Common myeloid progenitor, CD34-positive (primary cell): ENCODE measurements at regions not wholly inside any gene's neighbourhood (a gene's known extent, or its start where the extent isn't known, plus 50 kb on each side); places are given as distances from the start of the nearest gene placed in this dataset.
"Not testable (repeated sequence)": the region's sequence is repeated elsewhere in the genome, so short reads cannot be mapped to it uniquely, and the experiment has no call there.

Experiments
- CTCF ChIA-PET: fragments of 350-600 bp; sonication (Branson Sonifier 250); formaldehyde crosslinking; loops from one replicate; lab custom pipeline; 2021; ENCODE audit warnings: antibody characterized with exemption; lab: Charles Lee
- POLR2A ChIA-PET: fragments of 350-600 bp; sonication (Branson Sonifier 250); formaldehyde crosslinking; loops from one replicate; lab custom pipeline; 2021; ENCODE audit warnings: antibody characterized with exemption; lab: Charles Lee
- DNase-seq, 3 donors: peaks; one replicate each; pipeline versions ENCODE4 v3.0.0 to v3.0.0-alpha.2; 2013
- H3K27ac ChIP-seq, 2 experiments: 1 replicate in 1 of 2; 2 replicates in 1 of 2; pipeline ENCODE4 v1.7.0; 2013; ENCODE audit warnings: inconsistent platforms in 2 of 2, low read length in 2 of 2, mild to moderate bottlenecking in 2 of 2, low read depth in 1 of 2, moderate library complexity in 1 of 2; ENCODE audit not compliant: severe bottlenecking in 2 of 2, insufficient read depth in 1 of 2, poor library complexity in 1 of 2
- H3K27me3 ChIP-seq, 5 experiments: replicated peaks in 2 of 5; 1 replicate in 3 of 5; 2 replicates in 2 of 5; pipeline versions ENCODE4 v1.6.1 to v1.7.0; 2013; ENCODE audit warnings: low read length in 4 of 5, mild to moderate bottlenecking in 2 of 5, moderate library complexity in 2 of 5, inconsistent platforms in 1 of 5; ENCODE audit not compliant: insufficient read depth in 5 of 5, control insufficient read depth in 4 of 5
- H3K36me3 ChIP-seq, 4 experiments: 1 replicate in 2 of 4; 2 replicates in 2 of 4; pipeline versions ENCODE4 v1.6.1 to v1.7.0; 2013; ENCODE audit warnings: low read length in 3 of 4, control low read depth in 1 of 4, mild to moderate bottlenecking in 1 of 4; ENCODE audit not compliant: control insufficient read depth in 4 of 4, insufficient read depth in 4 of 4
- H3K4me1 ChIP-seq, 4 experiments: 1 replicate in 3 of 4; 2 replicates in 1 of 4; pipeline versions ENCODE4 v1.6.1 to v1.7.1; 2013; ENCODE audit warnings: low read length in 3 of 4, mild to moderate bottlenecking in 3 of 4, control low read depth in 1 of 4, inconsistent platforms in 1 of 4, moderate library complexity in 1 of 4; ENCODE audit not compliant: control insufficient read depth in 4 of 4, insufficient read depth in 4 of 4; ENCODE audit errors: control extremely low read depth in 1 of 4
- H3K4me3 ChIP-seq, 7 experiments: 1 replicate in 4 of 7; 2 replicates in 3 of 7; pipeline versions ENCODE4 v1.5.1 to v1.7.0; 2013; ENCODE audit warnings: mild to moderate bottlenecking in 7 of 7, low read length in 6 of 7, moderate library complexity in 6 of 7, inconsistent platforms in 2 of 7, low read depth in 2 of 7, control low read depth in 1 of 7; ENCODE audit not compliant: insufficient read depth in 4 of 7, control insufficient read depth in 1 of 7; ENCODE audit errors: extremely low read depth in 1 of 7
- H3K9me3 ChIP-seq, 5 experiments: 1 replicate in 4 of 5; 2 replicates in 1 of 5; pipeline versions ENCODE4 v1.6.1 to v1.7.1; 2013; ENCODE audit warnings: low read length in 4 of 5, mild to moderate bottlenecking in 2 of 5, inconsistent platforms in 1 of 5, low read depth in 1 of 5, moderate library complexity in 1 of 5; ENCODE audit not compliant: control insufficient read depth in 4 of 5, insufficient read depth in 2 of 5; ENCODE audit errors: control extremely low read depth in 1 of 5
- WGBS: methylation state at CpG from one replicate; pipeline ENCODE4 v1.1.5; 2013; ENCODE audit not compliant: insufficient coverage; 5-methylcytosine and 5-hydroxymethylcytosine counted together

DNA sequence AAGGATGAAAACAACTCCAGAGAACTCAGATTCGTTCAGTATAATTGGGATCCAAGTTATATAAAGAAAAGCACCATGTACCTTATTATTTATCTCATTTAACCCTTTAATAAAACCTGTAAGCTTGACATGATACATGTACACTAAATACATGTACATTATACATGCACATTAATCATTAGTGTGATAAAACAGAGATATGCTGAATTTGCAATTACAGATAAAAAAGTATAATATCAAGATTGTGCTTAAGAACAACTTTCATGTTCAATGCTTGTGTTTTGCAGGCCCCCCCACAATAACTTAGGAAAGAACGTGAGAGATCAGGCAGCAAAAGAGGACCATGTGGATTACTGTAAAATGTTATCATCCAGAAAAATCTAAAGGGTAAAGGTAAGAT lies 385.4 kb upstream of the GYPC start:
- DNase-seq, result no peak
- no CpG with 5 or more reads among the region's 2 CpGs for WGBS
- POLR2A ChIA-PET, result no interaction called here

DNA sequence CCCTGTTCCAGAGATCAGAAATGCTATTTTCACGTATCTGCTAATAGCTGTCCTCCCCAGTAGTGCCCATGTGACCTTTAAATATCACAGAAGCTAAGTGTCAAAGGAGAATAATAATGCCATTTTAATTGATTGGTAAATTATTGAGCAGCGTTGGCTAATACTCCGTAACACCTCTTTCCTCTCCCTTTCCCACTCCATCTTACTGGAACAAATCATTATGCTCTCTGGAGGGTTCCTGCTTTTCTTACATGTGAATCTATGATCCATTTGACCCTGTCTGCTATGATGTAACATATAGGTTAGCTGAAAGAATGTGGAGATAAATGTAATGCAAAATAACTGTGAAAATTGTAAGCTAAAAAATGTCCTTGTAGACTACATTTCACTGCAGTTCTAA lies 383.6 kb upstream of the GYPC start:
- Histone ChIP-seq H3K27ac (no peak overlapping the region), H3K36me3 (no peaks in the 10 kb centered on the region), H3K4me1 (peaks cover 0 to 8% (median 0%) of the 10 kb centered on the region in 4 experiments), H3K9me3 (no peaks in the 10 kb centered on the region), H3K4me3 (no peak overlapping the region), H3K27me3 (peaks cover 0 to 2% (median 0%) of the 10 kb centered on the region in 5 experiments)
- POLR2A ChIA-PET, result no interaction called here
- WGBS, result no CpG with 5 or more reads among the region's 3 CpGs
- CTCF ChIA-PET, result no interaction called here
- no peak for DNase-seq

More for the DNA sequence above, 385.4 kb upstream of the GYPC start:
- Histone ChIP-seq H3K27ac (no peak overlapping the region), H3K27me3 (peaks cover 0 to 2% (median 0%) of the 10 kb centered on the region in 5 experiments), H3K4me3 (no peak overlapping the region), H3K36me3 (no peaks in the 10 kb centered on the region), H3K4me1 (peaks cover 0 to 7% (median 0%) of the 10 kb centered on the region in 4 experiments), H3K9me3 (no peaks in the 10 kb centered on the region)
- CTCF ChIA-PET, result no interaction called here

- CTCF ChIA-PET, result no interaction called here
- Histone ChIP-seq H3K36me3 (no peaks in the 10 kb centered on the region), H3K4me3 (no peak overlapping the region), H3K27ac (no peak overlapping the region), H3K27me3 (peaks cover 0 to 2% (median 0%) of the 10 kb centered on the region in 5 experiments), H3K4me1 (peaks cover 0 to 8% (median 0%) of the 10 kb centered on the region in 4 experiments), H3K9me3 (no peaks in the 10 kb centered on the region)
- peak; percentile 22 to 84 (median 38) for DNase-seq
- POLR2A ChIA-PET, result no interaction called here
- WGBS, result no CpG with 5 or more reads among the region's 2 CpGs
Measured at GRCh38 chr2:126275098-126275497, 380.9 kb upstream of the GYPC start.

- H3K4me1 ChIP-seq, CTCF ChIA-PET, DNase-seq, H3K9me3 ChIP-seq, H3K36me3 ChIP-seq, H3K27me3 ChIP-seq, H3K4me3 ChIP-seq, H3K27ac ChIP-seq: not testable (repeated sequence)
- POLR2A ChIA-PET, result interaction anchor here (0.7 kb wide), 1 partner anchor 147 kb away, joined by 3 read pairs; no protein-coding TSS in a partner anchor
Measured at GRCh38 chr2:126276268-126276667, 379.7 kb upstream of the GYPC start.

GRCh38 chr2:126288362-126288761 lies 367.6 kb upstream of the GYPC start:
- Histone ChIP-seq H3K27me3 (no peaks in the 10 kb centered on the region), H3K4me3 (no peak overlapping the region), H3K27ac (no peak overlapping the region), H3K9me3 (no peaks in the 10 kb centered on the region), H3K36me3 (no peaks in the 10 kb centered on the region), H3K4me1 (no peaks in the 10 kb centered on the region)
- POLR2A ChIA-PET, result no interaction called here
- CTCF ChIA-PET, result no interaction called here
- no CpG with 5 or more reads among the region's 1 CpG for WGBS
- DNase-seq, result no peak

DNA sequence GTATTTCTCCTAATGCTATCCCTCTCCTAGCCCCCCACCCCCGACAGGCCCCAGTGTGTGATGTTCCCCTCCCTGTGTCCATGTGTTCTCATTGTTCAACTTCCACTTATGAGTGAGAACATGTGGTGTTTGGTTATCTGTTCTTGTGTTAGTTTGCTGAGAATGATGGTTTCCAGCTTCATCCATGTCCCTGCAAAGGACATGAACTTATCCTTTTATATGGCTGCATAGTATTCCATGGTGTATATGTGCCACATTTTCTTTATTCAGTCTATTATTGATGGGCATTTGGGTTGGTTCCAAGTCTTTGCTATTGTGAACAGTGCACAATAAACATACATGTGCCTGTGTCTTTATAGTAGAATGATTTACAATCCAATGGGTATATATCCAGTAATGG lies 362.0 kb upstream of the GYPC start:
- H3K27ac ChIP-seq, H3K4me1 ChIP-seq, H3K27me3 ChIP-seq, POLR2A ChIA-PET, H3K4me3 ChIP-seq, CTCF ChIA-PET, H3K36me3 ChIP-seq, H3K9me3 ChIP-seq, DNase-seq: not testable (repeated sequence)
- WGBS, result no CpG with 5 or more reads among the region's 1 CpG

GRCh38 chr2:126299469-126299976 lies 356.4 kb upstream of the GYPC start:
- POLR2A ChIA-PET, result no interaction called here
- H3K27me3 ChIP-seq, result no peaks in the 10 kb centered on the region

More at GRCh38 chr2:126299469-126299976, 356.4 kb upstream of the GYPC start:
- no CpG with 5 or more reads among the region's 2 CpGs for WGBS
- DNase-seq, result no peak
- CTCF ChIA-PET, result no interaction called here
- Histone ChIP-seq H3K9me3 (peaks cover 0 to 2% (median 0%) of the 10 kb centered on the region in 5 experiments), H3K4me3 (no peak overlapping the region), H3K36me3 (no peaks in the 10 kb centered on the region), H3K27ac (no peak overlapping the region), H3K4me1 (no peaks in the 10 kb centered on the region)
